Nephron progenitor cell (in vitro differentiated cells): ENCODE measurements at regions not wholly inside any gene's neighbourhood (a gene's known extent, or its start where the extent isn't known, plus 50 kb on each side); places are given as distances from the start of the nearest gene placed in this dataset.
"Not testable (repeated sequence)": the region's sequence is repeated elsewhere in the genome, so short reads cannot be mapped to it uniquely, and the experiment has no call there.

ENCODE experiments used
- DNase-seq: peaks from one replicate; pipeline ENCODE4 v3.0.0; 2021
- H3K27ac Mint-ChIP-seq: 2 replicates; pipeline ENCODE4 v1.8.0; 2021; ENCODE audit warnings: mild to moderate bottlenecking, moderate library complexity, mixed read lengths
- H3K27me3 Mint-ChIP-seq: 2 replicates; pipeline ENCODE4 v1.8.0; 2021; ENCODE audit warnings: mild to moderate bottlenecking, low read depth, mixed read lengths; ENCODE audit not compliant: poor library complexity
- H3K36me3 Mint-ChIP-seq: 2 replicates; pipeline ENCODE4 v1.8.0; 2021; ENCODE audit warnings: low read depth, mixed read lengths
- H3K4me1 Mint-ChIP-seq: 2 replicates; pipeline ENCODE4 v1.8.0; 2021; ENCODE audit warnings: mixed read lengths
- H3K4me3 Mint-ChIP-seq: 2 replicates; pipeline ENCODE4 v1.8.0; 2021; ENCODE audit warnings: mild to moderate bottlenecking, moderate library complexity, mixed read lengths
- H3K9me3 Mint-ChIP-seq: 2 replicates; pipeline ENCODE4 v1.8.0; 2021; ENCODE audit warnings: mild to moderate bottlenecking, moderate library complexity, mixed read lengths
- TF ChIP-seq, protein P1 (sequence below): fragments of 200-600 bp; sonication (generic); IDR thresholded peaks from 2 replicates; pipeline ENCODE4 v1.5.0; 2021; ENCODE audit warnings: antibody characterized with exemption

DNA sequence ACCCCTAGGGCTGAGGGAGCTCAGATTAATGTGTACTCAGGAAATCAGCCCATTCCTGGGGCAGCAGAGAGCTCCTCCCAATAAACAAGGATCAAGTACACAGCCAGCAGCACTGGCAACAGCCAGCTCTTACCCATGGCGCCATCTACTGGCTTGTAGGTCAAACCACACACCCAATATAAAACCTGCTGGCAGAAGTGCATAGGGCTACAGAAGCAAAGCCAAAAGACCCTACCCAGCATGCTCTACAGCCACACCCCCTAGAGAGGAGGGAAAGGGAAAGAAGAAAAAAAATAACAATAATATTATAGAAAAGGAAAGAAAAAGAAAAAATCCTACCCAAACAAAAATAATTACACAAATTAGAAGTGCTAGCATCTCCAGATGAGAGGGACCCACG, 127.5 kb upstream of the PABPC3 start:
- not testable (repeated sequence) for H3K4me1 Mint-ChIP-seq, H3K27ac Mint-ChIP-seq, H3K36me3 Mint-ChIP-seq
- H3K4me3 Mint-ChIP-seq, result peak overlapping the region; percentile 88
- TF ChIP-seq, protein P1, sequence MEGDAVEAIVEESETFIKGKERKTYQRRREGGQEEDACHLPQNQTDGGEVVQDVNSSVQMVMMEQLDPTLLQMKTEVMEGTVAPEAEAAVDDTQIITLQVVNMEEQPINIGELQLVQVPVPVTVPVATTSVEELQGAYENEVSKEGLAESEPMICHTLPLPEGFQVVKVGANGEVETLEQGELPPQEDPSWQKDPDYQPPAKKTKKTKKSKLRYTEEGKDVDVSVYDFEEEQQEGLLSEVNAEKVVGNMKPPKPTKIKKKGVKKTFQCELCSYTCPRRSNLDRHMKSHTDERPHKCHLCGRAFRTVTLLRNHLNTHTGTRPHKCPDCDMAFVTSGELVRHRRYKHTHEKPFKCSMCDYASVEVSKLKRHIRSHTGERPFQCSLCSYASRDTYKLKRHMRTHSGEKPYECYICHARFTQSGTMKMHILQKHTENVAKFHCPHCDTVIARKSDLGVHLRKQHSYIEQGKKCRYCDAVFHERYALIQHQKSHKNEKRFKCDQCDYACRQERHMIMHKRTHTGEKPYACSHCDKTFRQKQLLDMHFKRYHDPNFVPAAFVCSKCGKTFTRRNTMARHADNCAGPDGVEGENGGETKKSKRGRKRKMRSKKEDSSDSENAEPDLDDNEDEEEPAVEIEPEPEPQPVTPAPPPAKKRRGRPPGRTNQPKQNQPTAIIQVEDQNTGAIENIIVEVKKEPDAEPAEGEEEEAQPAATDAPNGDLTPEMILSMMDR, result peak; percentile 43
- DNase-seq, result peak; percentile 18
- peaks cover 31% of the 10 kb centered on the region for H3K9me3 Mint-ChIP-seq
- H3K27me3 Mint-ChIP-seq, result peaks cover 17% of the 10 kb centered on the region

DNA sequence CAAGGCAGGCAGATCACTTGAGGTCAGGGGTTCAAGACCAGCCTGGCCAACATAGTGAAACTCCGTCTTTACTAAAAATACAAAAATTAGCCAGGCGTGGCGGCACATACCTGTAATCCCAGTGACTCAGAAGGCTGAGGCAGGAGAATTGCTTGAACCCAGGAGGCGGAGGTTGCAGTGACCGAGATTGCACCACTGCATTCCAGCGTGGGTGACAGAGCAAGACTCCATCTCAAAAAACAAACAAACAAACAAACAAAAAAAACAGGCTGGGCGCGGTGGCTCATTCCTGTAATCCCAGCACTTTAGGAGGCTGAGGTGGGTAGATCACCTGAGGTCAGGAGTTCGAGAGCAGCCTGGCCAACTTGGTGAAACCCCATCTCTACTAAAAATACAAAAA, 122.8 kb upstream of the PABPC3 start:
- DNase-seq, H3K4me1 Mint-ChIP-seq, H3K27ac Mint-ChIP-seq, H3K36me3 Mint-ChIP-seq, H3K4me3 Mint-ChIP-seq: not testable (repeated sequence)
- Mint-ChIP-seq H3K9me3 (peaks cover 45% of the 10 kb centered on the region), H3K27me3 (peaks cover 16% of the 10 kb centered on the region)

DNA sequence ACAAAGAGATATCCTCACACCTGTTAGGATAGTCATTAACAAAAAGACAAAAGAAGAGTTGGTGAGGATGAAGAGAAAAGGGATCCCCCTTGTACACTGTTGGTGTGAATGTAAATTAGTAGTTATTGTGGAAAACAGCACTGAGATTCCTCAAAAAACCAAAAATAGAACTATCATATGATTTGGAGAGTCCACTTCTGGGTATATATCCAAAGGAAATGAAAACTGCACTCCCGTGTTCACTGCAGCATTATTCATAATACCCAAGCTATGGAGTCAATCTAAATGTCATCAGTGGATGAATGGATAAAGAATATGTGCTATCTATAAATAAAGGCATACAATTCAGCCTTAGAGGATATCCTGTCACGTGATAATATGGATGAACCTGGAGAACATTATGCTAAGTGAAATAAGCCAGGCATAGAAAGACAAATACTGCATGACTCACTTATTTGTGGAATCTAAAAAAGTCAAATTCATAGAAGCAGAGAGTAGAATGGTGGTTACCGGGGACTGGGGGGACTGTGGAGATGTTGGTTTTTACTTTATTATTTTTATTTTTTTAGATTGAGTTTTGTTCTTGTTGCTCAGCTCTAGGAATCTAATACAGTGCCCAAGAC, 114.6 kb upstream of the PABPC3 start:
- not testable (repeated sequence) for H3K27ac Mint-ChIP-seq, H3K36me3 Mint-ChIP-seq, DNase-seq, H3K4me3 Mint-ChIP-seq, H3K9me3 Mint-ChIP-seq
- peaks cover 13% of the 10 kb centered on the region for H3K4me1 Mint-ChIP-seq
- H3K27me3 Mint-ChIP-seq, result peaks cover 23% of the 10 kb centered on the region

DNA sequence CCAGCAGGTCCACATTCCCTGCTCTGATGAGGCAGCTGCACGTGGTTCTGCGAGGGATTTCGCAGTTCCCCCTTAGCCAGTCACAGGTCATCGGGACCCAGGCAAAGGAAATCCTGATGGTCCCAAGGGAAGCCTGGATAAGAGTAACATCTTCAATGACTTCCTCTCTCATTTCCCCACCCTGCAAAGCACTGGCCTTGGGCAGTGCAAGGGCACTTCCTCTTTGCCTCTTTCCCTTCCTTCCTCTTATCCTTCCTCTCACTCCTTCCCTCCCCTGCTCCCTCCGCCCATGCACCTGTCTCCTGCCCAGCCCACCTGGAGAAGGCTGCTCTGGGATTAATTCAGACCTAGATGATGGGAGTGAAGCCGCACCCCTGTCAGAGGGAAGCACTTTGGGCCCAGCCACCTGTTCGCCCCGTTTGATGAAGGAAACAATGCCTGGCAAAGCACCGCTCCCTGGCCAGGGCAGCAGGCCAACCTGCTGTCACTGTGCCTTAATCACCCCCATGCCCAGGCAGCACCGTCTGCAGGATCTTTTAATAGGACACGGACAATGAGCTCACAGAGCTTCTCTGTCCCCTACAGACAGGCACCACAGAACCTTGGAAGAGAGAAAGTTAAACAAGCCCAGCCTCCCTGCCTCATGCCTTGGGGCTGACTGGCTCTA, 113.5 kb upstream of the PABPC3 start:
- TF ChIP-seq, protein P1, result no peak
- H3K9me3 Mint-ChIP-seq, result no peaks in the 10 kb centered on the region
- DNase-seq, result no peak
- no peak overlapping the region for H3K4me3 Mint-ChIP-seq
- H3K4me1 Mint-ChIP-seq, result peaks cover 18% of the 10 kb centered on the region
- peaks cover 29% of the 10 kb centered on the region for H3K27me3 Mint-ChIP-seq
- H3K36me3 Mint-ChIP-seq, result no peaks in the 10 kb centered on the region
- H3K27ac Mint-ChIP-seq, result no peak overlapping the region

DNA sequence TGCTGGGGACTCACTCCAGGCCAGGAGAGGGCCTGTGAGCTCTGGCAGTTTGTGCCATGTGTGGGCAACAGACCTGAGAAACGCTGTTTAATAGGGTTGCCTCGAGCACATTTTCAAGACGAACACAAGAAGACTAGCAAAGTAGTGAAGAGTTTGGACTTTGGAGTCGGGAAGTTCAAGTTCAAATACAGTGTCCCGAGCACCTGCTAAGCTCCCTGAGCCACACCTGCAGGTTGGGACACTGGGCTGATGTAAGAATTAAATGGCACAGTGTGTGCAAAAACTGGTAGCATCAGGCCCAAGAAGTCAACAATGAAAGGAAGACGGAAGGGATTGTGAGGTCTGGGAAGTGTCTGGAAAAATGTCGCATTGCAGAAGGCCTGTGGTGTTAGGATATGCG, 112.8 kb upstream of the PABPC3 start:
- no peak for DNase-seq
- Mint-ChIP-seq H3K27me3 (peaks cover 33% of the 10 kb centered on the region), H3K4me3 (no peak overlapping the region), H3K36me3 (no peaks in the 10 kb centered on the region), H3K9me3 (no peaks in the 10 kb centered on the region), H3K27ac (no peak overlapping the region), H3K4me1 (peaks cover 18% of the 10 kb centered on the region)
- TF ChIP-seq, protein P1, result no peak

DNA sequence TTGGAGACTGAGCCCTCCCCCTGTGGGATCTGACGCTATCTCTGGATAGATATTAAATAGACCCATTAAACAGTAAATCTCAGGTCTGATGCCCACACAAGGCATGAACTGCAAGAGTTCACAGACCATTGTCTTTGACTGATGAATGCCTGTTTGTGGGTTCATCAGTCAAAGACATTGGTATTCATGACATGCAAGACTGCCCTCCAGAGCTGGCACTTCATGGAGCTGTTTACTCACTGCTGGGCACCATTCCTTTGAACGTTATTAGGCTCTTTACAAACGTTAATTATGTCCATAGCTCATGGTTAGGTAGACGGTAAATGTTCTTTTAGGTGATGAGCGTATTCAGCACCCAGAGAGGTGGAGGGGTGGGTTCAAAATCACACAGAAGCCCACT, 111.8 kb upstream of the PABPC3 start:
- peaks cover 39% of the 10 kb centered on the region for H3K27me3 Mint-ChIP-seq
- TF ChIP-seq, protein P1, result no peak
- no peak overlapping the region for H3K4me3 Mint-ChIP-seq
- no peak for DNase-seq
- H3K4me1 Mint-ChIP-seq, result peaks cover 18% of the 10 kb centered on the region
- no peaks in the 10 kb centered on the region for H3K36me3 Mint-ChIP-seq
- no peaks in the 10 kb centered on the region for H3K9me3 Mint-ChIP-seq
- no peak overlapping the region for H3K27ac Mint-ChIP-seq

DNA sequence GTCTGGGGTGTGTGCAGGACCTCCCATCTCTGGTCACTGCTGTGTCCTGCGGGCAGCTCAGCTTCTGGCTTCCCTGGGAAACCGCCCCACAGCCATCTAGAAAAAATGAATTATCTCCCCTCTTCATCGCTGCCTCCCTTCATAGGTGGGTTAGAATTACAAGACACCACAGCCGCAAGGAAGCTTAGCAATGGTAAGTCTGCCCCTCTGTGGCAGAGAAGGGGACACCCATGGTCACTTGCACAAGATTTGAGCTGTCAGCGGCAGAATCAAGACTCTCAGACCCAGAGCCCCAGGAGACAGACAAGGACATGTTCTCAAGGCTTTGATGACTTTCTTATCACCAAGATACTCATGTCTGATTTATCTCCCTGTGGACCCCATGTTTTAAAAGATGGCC, 110.8 kb upstream of the PABPC3 start:
- Mint-ChIP-seq H3K9me3 (no peaks in the 10 kb centered on the region), H3K36me3 (no peaks in the 10 kb centered on the region), H3K4me1 (peaks cover 18% of the 10 kb centered on the region), H3K27ac (no peak overlapping the region), H3K27me3 (peaks cover 46% of the 10 kb centered on the region), H3K4me3 (no peak overlapping the region)
- DNase-seq, result no peak
- TF ChIP-seq, protein P1, result peak; percentile 15
